GM23338 (cell line): ENCODE measurements at regions not wholly inside any gene's neighbourhood (a gene's known extent, or its start where the extent isn't known, plus 50 kb on each side); places are given as distances from the start of the nearest gene placed in this dataset.

Experiments used
- ATAC-seq: fragments of 200-7000 bp; cut with Tn5 transposase; 3 replicates; pipeline ENCODE4 v1.9.1; 2020
- DNase-seq: peaks from one replicate; pipeline ENCODE4 v3.0.0-alpha.2; 2015; ENCODE audit warnings: low spot score
- H2AFZ ChIP-seq: fragments of 200-600 bp; sonication (generic); 2 replicates; pipeline ENCODE4 v1.8.0; 2016; ENCODE audit warnings: antibody characterized with exemption, mild to moderate bottlenecking, moderate library complexity
- H3F3A ChIP-seq: fragments of 200-600 bp; sonication (generic); replicated peaks from 2 replicates; pipeline ENCODE4 v1.8.0; 2017; ENCODE audit warnings: antibody characterized with exemption, mixed run types, low read depth
- H3K27ac ChIP-seq: fragments of 200-600 bp; sonication (generic); 2 replicates; pipeline ENCODE4 v1.6.1; 2016; ENCODE audit warnings: low read depth
- H3K27me3 ChIP-seq: fragments of 200-600 bp; sonication (generic); 2 replicates; pipeline ENCODE4 v1.8.0; 2016; ENCODE audit warnings: mild to moderate bottlenecking, mixed run types, moderate library complexity; ENCODE audit not compliant: insufficient read depth
- H3K36me3 ChIP-seq: fragments of 200-600 bp; sonication (generic); 2 replicates; pipeline ENCODE4 v1.8.0; 2016; ENCODE audit warnings: mild to moderate bottlenecking; ENCODE audit not compliant: insufficient read depth
- H3K4me1 ChIP-seq: fragments of 200-600 bp; sonication (generic); 2 replicates; pipeline ENCODE4 v1.8.0; 2016; ENCODE audit warnings: mild to moderate bottlenecking, moderate library complexity; ENCODE audit not compliant: insufficient read depth
- H3K4me2 ChIP-seq: fragments of 200-600 bp; sonication (generic); 2 replicates; pipeline ENCODE4 v1.7.1; 2017; ENCODE audit warnings: mixed run types
- H3K4me3 ChIP-seq: fragments of 200-600 bp; sonication (generic); 2 replicates; pipeline ENCODE4 v1.6.1; 2016; ENCODE audit warnings: mixed run types
- H3K79me2 ChIP-seq: fragments of 200-600 bp; sonication (generic); replicated peaks from 2 replicates; pipeline ENCODE4 v1.8.0; 2017; ENCODE audit warnings: mild to moderate bottlenecking; ENCODE audit not compliant: insufficient read depth
- H3K9me2 ChIP-seq: fragments of 200-600 bp; sonication (generic); 2 replicates; pipeline ENCODE4 v1.8.0; 2017; ENCODE audit not compliant: insufficient read depth
- H4K20me1 ChIP-seq: fragments of 200-600 bp; sonication (generic); replicated peaks from 2 replicates; pipeline ENCODE4 v1.8.0; 2017; ENCODE audit warnings: mild to moderate bottlenecking; ENCODE audit not compliant: insufficient read depth
- H3K27ac Mint-ChIP-seq: 2 replicates; pipeline ENCODE4 v1.8.0; 2020; ENCODE audit warnings: inconsistent platforms, mild to moderate bottlenecking, moderate library complexity, mixed read lengths
- H3K27me3 Mint-ChIP-seq: 3 replicates; pipeline ENCODE4 v1.8.0; 2022; ENCODE audit warnings: low read depth, mild to moderate bottlenecking, moderate library complexity, mixed read lengths, inconsistent platforms; ENCODE audit not compliant: insufficient read depth, poor library complexity
- H3K36me3 Mint-ChIP-seq: 3 replicates; pipeline ENCODE4 v1.8.0; 2021; ENCODE audit warnings: low read depth, mild to moderate bottlenecking, inconsistent platforms, moderate library complexity, mixed read lengths
- H3K4me1 Mint-ChIP-seq: 3 replicates; pipeline ENCODE4 v1.8.0; 2020; ENCODE audit warnings: mild to moderate bottlenecking, inconsistent platforms, mixed read lengths
- H3K4me3 Mint-ChIP-seq: 3 replicates; pipeline ENCODE4 v1.8.0; 2021; ENCODE audit warnings: moderate library complexity, mild to moderate bottlenecking, inconsistent platforms, mixed read lengths
- H3K9me3 Mint-ChIP-seq: 3 replicates; pipeline ENCODE4 v1.8.0; 2020; ENCODE audit warnings: moderate library complexity, mild to moderate bottlenecking, inconsistent platforms, mixed read lengths
- CTCF ChIP-seq, 2 experiments: fragments of 200-600 bp in 1 of 2; sonication (generic) in 1 of 2; conservative IDR thresholded peaks; 2 replicates each; pipeline versions ENCODE4 v1.5.1 to v1.6.1; 2016 to 2017; ENCODE audit warnings: antibody characterized with exemption in 2 of 2, low read depth in 2 of 2, mild to moderate bottlenecking in 2 of 2, moderate library complexity in 1 of 2
- EZH2 ChIP-seq: fragments of 200-600 bp; sonication (generic); IDR thresholded peaks from one replicate; pipeline ENCODE4 v1.8.0; 2017; ENCODE audit warnings: antibody characterized with exemption, mild to moderate bottlenecking, low read depth; ENCODE audit not compliant: unreplicated experiment
- JUNB ChIP-seq: IDR thresholded peaks from one replicate; pipeline ENCODE4 v1.6.1; 2016; ENCODE audit warnings: antibody characterized with exemption; ENCODE audit not compliant: unreplicated experiment
- NANOG ChIP-seq: IDR thresholded peaks from 2 replicates; pipeline ENCODE4 v1.6.1; 2016; ENCODE audit warnings: antibody characterized with exemption, borderline replicate concordance
- POLR2AphosphoS5 ChIP-seq: IDR thresholded peaks from 2 replicates; pipeline ENCODE4 v1.6.1; 2016; ENCODE audit warnings: antibody characterized with exemption, low read depth
- REST ChIP-seq: IDR thresholded peaks from one replicate; pipeline ENCODE4 v1.6.1; 2018; ENCODE audit warnings: antibody characterized with exemption; ENCODE audit not compliant: unreplicated experiment
- STAT1 ChIP-seq: IDR thresholded peaks from one replicate; pipeline ENCODE4 v1.6.1; 2016; ENCODE audit warnings: antibody characterized with exemption; ENCODE audit not compliant: unreplicated experiment
- ZNF114 ChIP-seq: fragments of 250-450 bp; sonication (Bioruptor Pico); IDR thresholded peaks from 2 replicates; pipeline ENCODE4 v1.5.0; 2020; ENCODE audit warnings: mild to moderate bottlenecking, moderate library complexity
- ZNF331 ChIP-seq: fragments of 250-450 bp; sonication (Bioruptor Pico); IDR thresholded peaks from 2 replicates; pipeline ENCODE4 v1.5.0; 2020; ENCODE audit warnings: low read depth, mild to moderate bottlenecking, moderate library complexity
- TF ChIP-seq, protein P1 (sequence below): fragments of 250-450 bp; sonication (Bioruptor Pico); IDR thresholded peaks from 2 replicates; pipeline ENCODE4 v1.5.0; 2020; ENCODE audit warnings: mild to moderate bottlenecking, moderate library complexity

GRCh38 chr3:107894998-107895397 lies 195.8 kb downstream of the CD47 start (continued):
- TF ChIP-seq CTCF (conservative IDR thresholded peaks at IDR 0.05; ENCODE audit: low read depth in 2 of 2), result no peak
- no peak for TF ChIP-seq POLR2AphosphoS5
- no peak for TF ChIP-seq EZH2

DNA sequence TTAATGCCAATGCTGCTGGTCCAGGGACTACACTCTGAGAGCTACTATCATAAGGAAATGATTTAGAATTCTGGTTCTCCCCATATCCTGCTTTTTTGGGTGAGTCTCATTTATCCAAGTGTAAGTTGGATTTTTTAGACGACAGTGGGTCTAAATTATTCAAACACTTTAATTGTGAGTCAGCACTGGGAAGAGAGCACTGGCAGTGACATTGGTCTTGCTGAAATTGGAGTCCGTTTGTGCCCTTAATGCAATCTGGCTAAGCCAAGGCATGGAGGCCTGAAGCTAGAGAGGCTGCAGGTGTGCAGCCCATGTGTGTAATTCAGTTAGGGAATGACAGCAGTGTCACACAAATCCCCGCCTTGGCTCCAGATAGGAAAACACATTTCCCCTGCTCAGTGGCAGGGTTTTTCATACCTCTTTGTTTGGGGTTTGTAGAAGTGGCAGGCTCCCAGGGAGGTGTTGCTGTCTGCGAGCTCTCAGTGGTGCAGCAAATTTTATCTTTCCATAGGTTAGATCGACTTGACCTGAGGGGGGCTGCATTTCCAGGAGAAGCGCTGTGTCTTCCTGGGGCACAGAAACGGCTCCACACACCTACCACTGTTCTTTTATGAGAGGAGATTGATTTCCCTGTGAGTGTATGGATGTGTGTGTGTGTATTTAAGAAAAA lies 197.7 kb downstream of the CD47 start:
- no peaks in the 10 kb centered on the region for H3K36me3 ChIP-seq
- Mint-ChIP-seq H3K36me3 (peaks cover 3% of the 10 kb centered on the region; the same call in 2 of the 3 replicates), H3K4me1 (no peaks in the 10 kb centered on the region), H3K4me3 (no peak overlapping the region), H3K27me3 (peaks cover 3% of the 10 kb centered on the region), H3K9me3 (peaks cover 8% of the 10 kb centered on the region), H3K27ac (no peak overlapping the region)
- H3F3A ChIP-seq, result no peaks in the 10 kb centered on the region
- H3K4me3 ChIP-seq, result no peak overlapping the region
- no peak for ATAC-seq
- H3K27ac ChIP-seq, result no peak overlapping the region
- no peak for DNase-seq
- H3K4me1 ChIP-seq, result no peaks in the 10 kb centered on the region; the same call in 1 of the 2 replicates
- H3K4me2 ChIP-seq, result no peak overlapping the region
- H2AFZ ChIP-seq, result peak overlapping the region; percentile 72; the same call in 1 of the 2 replicates
- H3K9me2 ChIP-seq, result no peaks in the 10 kb centered on the region
- H3K79me2 ChIP-seq, result no peaks in the 10 kb centered on the region
- H3K27me3 ChIP-seq, result no peaks in the 10 kb centered on the region
- H4K20me1 ChIP-seq, result no peaks in the 10 kb centered on the region
- TF ChIP-seq, protein P1, sequence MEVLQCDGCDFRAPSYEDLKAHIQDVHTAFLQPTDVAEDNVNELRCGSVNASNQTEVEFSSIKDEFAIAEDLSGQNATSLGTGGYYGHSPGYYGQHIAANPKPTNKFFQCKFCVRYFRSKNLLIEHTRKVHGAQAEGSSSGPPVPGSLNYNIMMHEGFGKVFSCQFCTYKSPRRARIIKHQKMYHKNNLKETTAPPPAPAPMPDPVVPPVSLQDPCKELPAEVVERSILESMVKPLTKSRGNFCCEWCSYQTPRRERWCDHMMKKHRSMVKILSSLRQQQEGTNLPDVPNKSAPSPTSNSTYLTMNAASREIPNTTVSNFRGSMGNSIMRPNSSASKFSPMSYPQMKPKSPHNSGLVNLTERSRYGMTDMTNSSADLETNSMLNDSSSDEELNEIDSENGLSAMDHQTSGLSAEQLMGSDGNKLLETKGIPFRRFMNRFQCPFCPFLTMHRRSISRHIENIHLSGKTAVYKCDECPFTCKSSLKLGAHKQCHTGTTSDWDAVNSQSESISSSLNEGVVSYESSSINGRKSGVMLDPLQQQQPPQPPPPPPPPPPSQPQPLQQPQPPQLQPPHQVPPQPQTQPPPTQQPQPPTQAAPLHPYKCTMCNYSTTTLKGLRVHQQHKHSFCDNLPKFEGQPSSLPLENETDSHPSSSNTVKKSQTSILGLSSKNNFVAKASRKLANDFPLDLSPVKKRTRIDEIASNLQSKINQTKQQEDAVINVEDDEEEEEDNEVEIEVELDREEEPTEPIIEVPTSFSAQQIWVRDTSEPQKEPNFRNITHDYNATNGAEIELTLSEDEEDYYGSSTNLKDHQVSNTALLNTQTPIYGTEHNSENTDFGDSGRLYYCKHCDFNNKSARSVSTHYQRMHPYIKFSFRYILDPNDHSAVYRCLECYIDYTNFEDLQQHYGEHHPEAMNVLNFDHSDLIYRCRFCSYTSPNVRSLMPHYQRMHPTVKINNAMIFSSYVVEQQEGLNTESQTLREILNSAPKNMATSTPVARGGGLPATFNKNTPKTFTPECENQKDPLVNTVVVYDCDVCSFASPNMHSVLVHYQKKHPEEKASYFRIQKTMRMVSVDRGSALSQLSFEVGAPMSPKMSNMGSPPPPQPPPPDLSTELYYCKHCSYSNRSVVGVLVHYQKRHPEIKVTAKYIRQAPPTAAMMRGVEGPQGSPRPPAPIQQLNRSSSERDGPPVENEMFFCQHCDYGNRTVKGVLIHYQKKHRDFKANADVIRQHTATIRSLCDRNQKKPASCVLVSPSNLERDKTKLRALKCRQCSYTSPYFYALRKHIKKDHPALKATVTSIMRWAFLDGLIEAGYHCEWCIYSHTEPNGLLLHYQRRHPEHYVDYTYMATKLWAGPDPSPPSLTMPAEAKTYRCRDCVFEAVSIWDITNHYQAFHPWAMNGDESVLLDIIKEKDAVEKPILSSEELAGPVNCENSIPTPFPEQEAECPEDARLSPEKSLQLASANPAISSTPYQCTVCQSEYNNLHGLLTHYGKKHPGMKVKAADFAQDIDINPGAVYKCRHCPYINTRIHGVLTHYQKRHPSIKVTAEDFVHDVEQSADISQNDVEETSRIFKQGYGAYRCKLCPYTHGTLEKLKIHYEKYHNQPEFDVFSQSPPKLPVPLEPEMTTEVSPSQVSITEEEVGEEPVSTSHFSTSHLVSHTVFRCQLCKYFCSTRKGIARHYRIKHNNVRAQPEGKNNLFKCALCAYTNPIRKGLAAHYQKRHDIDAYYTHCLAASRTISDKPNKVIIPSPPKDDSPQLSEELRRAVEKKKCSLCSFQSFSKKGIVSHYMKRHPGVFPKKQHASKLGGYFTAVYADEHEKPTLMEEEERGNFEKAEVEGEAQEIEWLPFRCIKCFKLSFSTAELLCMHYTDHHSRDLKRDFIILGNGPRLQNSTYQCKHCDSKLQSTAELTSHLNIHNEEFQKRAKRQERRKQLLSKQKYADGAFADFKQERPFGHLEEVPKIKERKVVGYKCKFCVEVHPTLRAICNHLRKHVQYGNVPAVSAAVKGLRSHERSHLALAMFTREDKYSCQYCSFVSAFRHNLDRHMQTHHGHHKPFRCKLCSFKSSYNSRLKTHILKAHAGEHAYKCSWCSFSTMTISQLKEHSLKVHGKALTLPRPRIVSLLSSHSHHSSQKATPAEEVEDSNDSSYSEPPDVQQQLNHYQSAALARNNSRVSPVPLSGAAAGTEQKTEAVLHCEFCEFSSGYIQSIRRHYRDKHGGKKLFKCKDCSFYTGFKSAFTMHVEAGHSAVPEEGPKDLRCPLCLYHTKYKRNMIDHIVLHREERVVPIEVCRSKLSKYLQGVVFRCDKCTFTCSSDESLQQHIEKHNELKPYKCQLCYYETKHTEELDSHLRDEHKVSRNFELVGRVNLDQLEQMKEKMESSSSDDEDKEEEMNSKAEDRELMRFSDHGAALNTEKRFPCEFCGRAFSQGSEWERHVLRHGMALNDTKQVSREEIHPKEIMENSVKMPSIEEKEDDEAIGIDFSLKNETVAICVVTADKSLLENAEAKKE (CRISPR knock-in tag), result no peak
- TF ChIP-seq NANOG (no peak), CTCF (conservative IDR thresholded peaks at IDR 0.05; ENCODE audit: low read depth in 2 of 2) (no peak), JUNB (no peak), EZH2 (no peak), STAT1 (no peak), REST (no peak), ZNF114 (CRISPR knock-in tag) (no peak), ZNF331 (no peak), POLR2AphosphoS5 (no peak)
